Keratinocyte (primary cell): ENCODE measurements at regions not wholly inside any gene's neighbourhood (a gene's known extent, or its start where the extent isn't known, plus 50 kb on each side); places are given as distances from the start of the nearest gene placed in this dataset.

Experiments used
- DNase-seq: peaks from one replicate; pipeline ENCODE4 v3.0.0-alpha.2; 2011; ENCODE audit warnings: low read depth, missing footprints, low spot score
- FAIRE-seq: peaks from 2 replicates; lab custom pipeline; 2011; peaks lifted over from hg19 to GRCh38; lab: Jason Lieb, UNC
- H2AFZ ChIP-seq: 2 replicates; pipeline ENCODE4 v1.6.0; 2012; ENCODE audit warnings: low read length, control low read depth, inconsistent platforms; ENCODE audit not compliant: control insufficient read depth
- H3K27ac ChIP-seq: 2 replicates; pipeline ENCODE4 v1.5.1; 2011; ENCODE audit warnings: low read length; ENCODE audit not compliant: control insufficient read depth, insufficient read depth
- H3K27me3 ChIP-seq: 3 replicates; pipeline ENCODE4 v1.6.0; 2011; ENCODE audit warnings: low read length; ENCODE audit not compliant: control insufficient read depth, insufficient read depth; ENCODE audit errors: extremely low read depth
- H3K36me3 ChIP-seq, 2 experiments: 2 replicates in 1 of 2; 3 replicates in 1 of 2; pipeline ENCODE4 v1.5.1; 2011; ENCODE audit warnings: low read length in 2 of 2, mild to moderate bottlenecking in 1 of 2; ENCODE audit not compliant: control insufficient read depth in 2 of 2, insufficient read depth in 2 of 2; ENCODE audit errors: extremely low read depth in 1 of 2
- H3K4me1 ChIP-seq: 3 replicates; pipeline ENCODE4 v1.5.1; 2011; ENCODE audit warnings: low read length; ENCODE audit not compliant: control insufficient read depth, insufficient read depth; ENCODE audit errors: extremely low read depth
- H3K4me2 ChIP-seq: 3 replicates; pipeline ENCODE4 v1.6.0; 2011; ENCODE audit warnings: low read depth, low read length; ENCODE audit not compliant: control insufficient read depth, insufficient read depth; ENCODE audit errors: extremely low read depth
- H3K4me3 ChIP-seq, 3 experiments: fragments of 200-600 bp in 1 of 3; sonication (generic) in 1 of 3; 2 replicates in 2 of 3; 3 replicates in 1 of 3; pipeline ENCODE4 v1.5.1; 2011 to 2016; ENCODE audit warnings: low read length in 3 of 3, mild to moderate bottlenecking in 3 of 3, control low read depth in 2 of 3, inconsistent platforms in 1 of 3, low read depth in 1 of 3, mixed read lengths in 1 of 3, mixed run types in 1 of 3, moderate library complexity in 1 of 3; ENCODE audit not compliant: control insufficient read depth in 2 of 3, insufficient read depth in 2 of 3; ENCODE audit errors: extremely low read depth in 1 of 3
- H3K79me2 ChIP-seq: 2 replicates; pipeline ENCODE4 v1.6.0; 2012; ENCODE audit warnings: low read length; ENCODE audit not compliant: control insufficient read depth, insufficient read depth
- H3K9ac ChIP-seq: 3 replicates; pipeline ENCODE4 v1.6.0; 2011; ENCODE audit warnings: low read length; ENCODE audit not compliant: control insufficient read depth, insufficient read depth; ENCODE audit errors: extremely low read depth
- H3K9me1 ChIP-seq: 3 replicates; pipeline ENCODE4 v1.6.0; 2011; ENCODE audit warnings: low read length; ENCODE audit not compliant: control insufficient read depth, insufficient read depth; ENCODE audit errors: extremely low read depth
- H3K9me3 ChIP-seq: 2 replicates; pipeline ENCODE4 v1.5.1; 2012; ENCODE audit warnings: low read depth, low read length; ENCODE audit not compliant: control insufficient read depth
- H4K20me1 ChIP-seq: 3 replicates; pipeline ENCODE4 v1.6.0; 2011; ENCODE audit warnings: low read length; ENCODE audit not compliant: control insufficient read depth, insufficient read depth; ENCODE audit errors: extremely low read depth
- CTCF ChIP-seq, 3 experiments: IDR thresholded peaks in 1 of 3; conservative IDR thresholded peaks in 1 of 3; optimal IDR thresholded peaks in 1 of 3; 2 replicates in 2 of 3; 3 replicates in 1 of 3; pipeline versions ENCODE3 to v1.5.1; 2011; ENCODE audit warnings: low read length in 3 of 3, mild to moderate bottlenecking in 3 of 3, moderate library complexity in 2 of 3, control low read depth in 1 of 3, inconsistent platforms in 1 of 3; ENCODE audit not compliant: insufficient read depth in 2 of 3; ENCODE audit errors: extremely low read depth in 1 of 3
- EZH2 ChIP-seq: IDR thresholded peaks from one replicate; pipeline ENCODE4 v1.6.1; 2012; ENCODE audit warnings: inconsistent platforms, mild to moderate bottlenecking, low read length, moderate library complexity
- dilution Hi-C: fragments of 300-500 bp; cut with MboI; formaldehyde crosslinking; loops from one replicate; pipeline ENCODE4 v1.7.0; 2020; ENCODE audit warnings: low sequenced_read_pairs; ENCODE audit not compliant: extremely low pct_ligation_motif_present

- no peaks in the 10 kb centered on the region for H3K9me1 ChIP-seq
- H3K4me2 ChIP-seq, result no peak overlapping the region
- no peak for DNase-seq
- no peak overlapping the region for H3K9ac ChIP-seq
- H3K4me1 ChIP-seq, result no peaks in the 10 kb centered on the region
- no peak for FAIRE-seq
- dilution Hi-C loops, result no loop called here
- no peak overlapping the region for H3K4me3 ChIP-seq
- TF ChIP-seq CTCF (optimal IDR thresholded peaks at IDR 0.05 in 1 of 3, IDR thresholded peaks at IDR 0.05 in 1 of 3, conservative IDR thresholded peaks at IDR 0.05 in 1 of 3; ENCODE audit: extremely low read depth in 1 of 3, insufficient read depth in 2 of 3, low read length in 3 of 3) (no peak), EZH2 (no peak)
- H4K20me1 ChIP-seq, result no peaks in the 10 kb centered on the region
- no peak overlapping the region for H3K27ac ChIP-seq
- H3K9me3 ChIP-seq, result no peaks in the 10 kb centered on the region
- H3K79me2 ChIP-seq, result no peaks in the 10 kb centered on the region
- no peaks in the 10 kb centered on the region for H3K27me3 ChIP-seq
- no peaks in the 10 kb centered on the region for H3K36me3 ChIP-seq
- no peak overlapping the region for H2AFZ ChIP-seq
These were observed 148.5 kb upstream of the PDE10A start for GRCh38 chr6:165811512-165811911.

GRCh38 chr6:165808021-165808420 lies 145.0 kb upstream of the PDE10A start:
- H3K4me3 ChIP-seq, result no peak overlapping the region
- no peaks in the 10 kb centered on the region for H3K4me1 ChIP-seq
- no peak overlapping the region for H3K4me2 ChIP-seq
- no peaks in the 10 kb centered on the region for H3K27me3 ChIP-seq
- H3K79me2 ChIP-seq, result no peaks in the 10 kb centered on the region
- no peak for FAIRE-seq
- H3K9ac ChIP-seq, result no peak overlapping the region
- no peaks in the 10 kb centered on the region for H3K9me1 ChIP-seq
- no peak overlapping the region for H2AFZ ChIP-seq
- TF ChIP-seq CTCF (optimal IDR thresholded peaks at IDR 0.05 in 1 of 3, IDR thresholded peaks at IDR 0.05 in 1 of 3, conservative IDR thresholded peaks at IDR 0.05 in 1 of 3; ENCODE audit: extremely low read depth in 1 of 3, insufficient read depth in 2 of 3, low read length in 3 of 3) (no peak), EZH2 (no peak)
- H3K36me3 ChIP-seq, result no peaks in the 10 kb centered on the region
- H3K27ac ChIP-seq, result no peak overlapping the region
- dilution Hi-C loops, result no loop called here
- H4K20me1 ChIP-seq, result no peaks in the 10 kb centered on the region
- DNase-seq, result no peak
- no peaks in the 10 kb centered on the region for H3K9me3 ChIP-seq
